HT1080 (cell line): ENCODE measurements at regions not wholly inside any gene's neighbourhood (a gene's known extent, or its start where the extent isn't known, plus 50 kb on each side); places are given as distances from the start of the nearest gene placed in this dataset.
"Not testable (repeated sequence)": the region's sequence is repeated elsewhere in the genome, so short reads cannot be mapped to it uniquely, and the experiment has no call there.

Source experiments
- DNase-seq: peaks from one replicate; pipeline ENCODE4 v3.0.0-alpha.2; 2015; ENCODE audit warnings: low read depth

DNA sequence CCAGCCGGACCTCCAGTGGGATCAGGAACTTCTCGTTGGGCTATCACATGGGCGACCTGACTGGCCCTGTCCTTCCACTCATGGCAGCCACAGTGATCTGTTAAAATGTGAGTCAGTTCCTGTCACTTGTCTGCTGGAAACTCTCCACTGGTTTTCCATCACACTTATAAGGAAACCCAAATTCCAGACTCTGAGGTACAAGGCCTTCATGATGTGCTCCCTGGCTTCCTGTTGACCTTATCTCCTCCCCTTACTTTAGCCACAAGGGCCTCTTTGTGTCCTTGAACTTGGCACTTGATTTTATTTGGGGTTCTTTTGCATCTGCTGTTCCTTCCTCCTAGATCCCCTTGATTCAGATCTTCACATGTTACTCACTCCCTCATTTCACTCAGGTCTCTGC lies 96.8 kb downstream of the TENT5C start:
- DNase-seq: peak; percentile 58

DNA sequence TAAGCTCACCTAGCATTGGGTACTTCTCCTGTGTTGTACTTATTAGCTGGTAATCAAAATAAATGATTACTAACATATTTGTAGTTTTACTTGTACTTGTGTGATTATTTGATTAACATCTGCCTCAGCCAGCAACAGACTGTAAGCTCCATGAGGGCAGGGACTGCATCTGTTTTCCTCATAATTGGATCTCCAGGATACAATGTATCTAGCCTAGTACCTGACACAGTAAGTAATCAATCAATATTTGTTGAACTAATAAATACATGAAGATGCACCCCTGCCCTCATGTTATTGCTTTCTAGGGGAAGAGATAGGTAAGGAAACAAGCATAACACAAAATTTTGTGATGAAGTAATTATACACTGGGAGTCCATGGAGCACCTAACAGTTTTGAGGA lies 101.5 kb downstream of the TENT5C start:
- no peak for DNase-seq

DNA sequence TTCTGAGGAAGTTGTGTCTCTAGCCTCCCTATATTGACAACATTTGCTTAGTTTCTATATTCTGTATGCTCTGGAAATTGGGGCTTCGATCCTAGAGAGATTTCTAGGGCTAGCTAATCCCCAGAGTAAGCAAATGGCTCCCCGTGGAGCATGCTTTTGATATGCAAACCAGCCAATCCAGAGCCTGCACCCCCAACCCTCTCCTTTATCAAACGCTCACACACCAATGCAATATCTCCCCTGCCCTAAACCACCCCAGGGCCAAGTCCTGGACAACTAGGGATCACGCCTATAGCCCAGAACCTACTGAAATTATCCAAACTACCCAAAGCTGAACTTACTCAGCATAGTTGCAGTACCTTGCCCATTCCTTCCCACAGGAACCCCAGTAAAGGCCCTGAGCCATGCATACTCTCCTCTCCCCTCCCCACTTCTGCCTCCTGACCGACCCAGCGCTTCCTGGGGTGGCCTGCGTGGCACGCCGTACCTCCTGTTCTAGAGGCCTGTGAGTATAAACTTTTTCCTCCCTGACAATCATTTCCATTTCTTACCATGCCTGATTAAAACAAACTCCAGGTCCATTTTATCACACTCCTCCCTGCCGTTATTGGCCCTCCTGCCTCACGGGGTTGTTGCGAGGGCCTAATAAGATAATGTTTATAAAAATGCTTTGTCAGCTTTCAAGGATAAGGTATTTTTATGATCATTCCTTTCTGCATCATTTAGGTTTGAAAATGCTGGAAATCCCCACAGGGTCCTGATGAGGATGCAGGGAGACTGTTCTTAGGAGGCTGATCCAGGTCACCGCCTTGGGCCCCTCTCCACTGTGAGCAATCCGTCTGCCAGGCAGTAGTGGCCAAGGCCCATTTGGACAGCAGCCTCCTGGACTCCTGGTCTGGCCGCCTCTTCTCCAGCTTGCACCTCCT lies 102.7 kb downstream of the TENT5C start:
- DNase-seq: no peak

DNA sequence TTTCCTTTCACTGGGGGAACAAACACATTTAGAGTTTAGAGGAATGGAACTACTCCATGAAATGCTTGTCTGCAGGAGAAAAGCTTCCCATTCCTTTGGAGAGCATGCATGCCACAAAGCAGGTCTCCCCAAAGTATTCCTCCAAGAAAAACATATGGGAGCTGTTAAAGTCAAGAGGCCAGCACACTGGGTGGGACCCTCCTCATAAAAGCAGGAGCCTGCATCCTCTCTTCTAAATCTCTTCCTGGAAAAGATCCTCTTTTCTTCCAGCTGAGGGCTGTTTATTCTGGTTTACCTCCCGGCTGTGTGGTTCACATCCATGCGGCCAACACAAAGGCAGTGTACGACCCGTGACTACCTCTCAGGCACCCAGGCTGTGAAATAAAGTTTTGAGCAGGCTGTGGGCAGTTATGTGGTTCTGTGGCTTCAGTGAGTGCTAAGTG lies 103.4 kb downstream of the TENT5C start:
- DNase-seq: no peak

DNA sequence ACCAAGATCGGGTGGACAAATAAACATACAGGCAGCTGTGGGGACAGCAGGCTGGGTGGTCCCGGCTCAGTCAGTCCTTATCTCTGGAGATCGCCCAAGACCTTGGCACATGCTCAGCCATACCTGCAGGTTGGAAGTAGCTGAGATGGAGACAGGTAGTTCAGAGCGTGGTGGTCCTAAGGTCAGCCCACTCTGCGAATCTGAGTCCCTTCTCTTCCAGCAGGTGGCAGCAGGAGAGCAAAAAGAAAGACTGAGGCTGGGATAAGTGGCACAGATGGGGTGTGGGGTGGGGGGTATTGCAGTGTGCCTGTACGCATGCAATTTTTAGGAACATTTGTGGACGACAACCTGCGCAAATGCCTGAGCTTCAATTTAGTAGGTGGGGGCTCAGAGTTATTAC lies 104.9 kb downstream of the TENT5C start:
- DNase-seq: no peak

DNA sequence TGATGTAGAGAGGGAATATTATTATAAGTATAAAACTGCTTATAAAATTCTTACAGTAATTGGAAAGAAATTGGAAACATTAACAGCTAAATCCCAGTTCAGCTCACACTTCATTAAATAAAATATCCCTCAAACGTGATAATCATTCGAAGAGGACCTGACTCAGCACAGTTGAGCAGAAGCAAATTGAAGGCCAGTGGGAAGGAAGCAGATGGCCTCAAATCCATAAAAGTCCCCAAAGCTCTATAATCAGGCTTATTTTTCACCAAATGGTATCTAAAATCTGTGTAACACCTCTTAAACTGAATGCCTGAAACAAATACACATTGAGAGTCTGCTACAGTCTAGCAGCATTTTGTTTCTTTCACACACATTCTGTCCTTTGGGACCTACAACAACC lies 106.8 kb downstream of the TENT5C start:
- DNase-seq: no peak

DNA sequence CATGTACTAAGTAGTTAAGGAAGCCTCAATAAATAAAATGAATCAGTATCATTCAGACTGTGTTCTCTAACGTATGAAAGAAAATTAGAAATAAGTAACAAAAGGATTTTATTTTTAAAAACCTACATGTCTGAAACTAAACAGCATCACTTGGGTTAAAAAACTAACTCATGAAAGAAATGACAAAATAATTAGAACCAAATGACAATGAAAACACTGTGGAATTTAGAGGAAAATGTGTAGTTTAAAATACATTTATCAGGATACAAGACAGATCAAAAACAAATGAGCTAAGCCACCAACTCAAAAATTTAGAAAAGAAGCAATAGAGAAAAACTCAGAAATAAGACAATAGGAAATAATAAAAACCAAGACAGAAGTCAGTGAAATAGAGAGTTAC lies 108.7 kb downstream of the TENT5C start:
- DNase-seq: no peak

DNA sequence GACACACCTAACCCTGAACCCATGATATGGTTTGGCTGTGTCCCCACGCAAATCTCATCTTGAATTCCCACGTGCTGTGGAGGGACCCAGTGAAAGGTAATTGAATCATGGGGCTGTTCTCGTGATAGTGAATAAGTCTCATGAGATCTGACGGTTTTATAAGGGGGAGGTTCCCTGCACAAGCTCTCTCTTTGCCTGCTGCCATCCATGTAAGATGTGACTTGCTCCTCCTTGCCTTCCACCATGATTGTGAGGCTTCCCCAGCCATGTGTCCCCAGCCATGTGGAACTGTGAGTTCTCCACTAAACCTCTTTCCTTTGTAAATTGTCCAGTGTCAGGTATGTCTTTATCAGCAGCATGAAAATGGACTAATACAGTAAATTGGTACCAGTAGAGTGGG lies 110.2 kb downstream of the TENT5C start:
- not testable (repeated sequence) for DNase-seq

DNA sequence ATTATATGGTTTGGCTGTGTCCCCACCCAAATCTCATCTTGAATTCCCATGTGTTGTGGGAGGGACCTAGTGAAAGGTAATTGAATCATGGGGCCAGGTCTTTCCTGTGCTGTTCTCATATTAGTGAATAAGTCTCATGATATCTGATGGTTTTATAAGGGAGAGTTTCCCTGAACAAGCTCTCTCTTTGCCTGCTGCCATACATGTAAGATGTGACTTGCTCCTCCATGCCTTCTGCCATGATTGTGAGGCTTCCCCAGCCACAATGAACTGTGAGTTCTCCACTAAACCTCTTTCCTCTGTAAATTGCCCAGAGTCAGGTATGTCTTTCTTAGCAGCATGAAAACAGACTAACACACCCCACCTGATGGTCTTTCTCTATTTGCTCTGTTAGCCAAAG lies 112.1 kb downstream of the TENT5C start:
- not testable (repeated sequence) for DNase-seq

DNA sequence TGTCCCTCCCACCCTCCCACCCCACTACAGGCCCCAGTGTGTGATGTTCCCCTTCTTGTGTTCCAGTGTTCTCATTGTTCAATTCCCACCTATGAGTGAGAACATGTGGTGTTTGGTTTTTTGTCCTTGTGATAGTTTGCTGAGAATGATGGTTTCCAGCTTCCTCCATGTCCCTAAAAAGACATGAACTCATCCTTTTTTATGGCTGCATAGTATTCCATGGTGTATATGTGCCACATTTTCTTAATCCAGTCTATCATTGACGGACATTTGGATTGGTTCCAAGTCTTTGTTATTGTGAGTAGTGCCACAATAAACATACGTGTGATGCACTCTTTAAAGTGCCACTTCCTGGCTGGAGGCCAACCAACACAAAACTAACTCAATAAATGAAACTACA lies 112.7 kb downstream of the TENT5C start:
- not testable (repeated sequence) for DNase-seq

DNA sequence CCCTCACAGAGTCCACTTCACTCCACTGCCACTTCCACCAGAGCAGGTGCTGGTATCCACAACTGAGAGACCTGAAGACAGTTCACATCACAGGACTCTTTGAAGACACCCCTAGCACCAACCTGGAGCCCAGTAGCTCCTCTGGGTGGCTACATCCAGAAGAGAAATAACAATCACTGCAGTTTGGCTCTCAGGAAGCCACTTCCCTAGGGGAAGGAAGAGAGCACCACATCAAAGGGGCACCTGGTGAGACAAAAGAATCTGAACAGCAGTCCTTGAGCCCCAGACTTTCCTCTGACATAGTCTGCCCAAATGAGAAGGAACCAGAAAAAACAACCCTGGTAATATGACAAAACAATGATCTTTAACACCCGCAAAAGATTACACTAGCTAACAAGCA lies 113.2 kb downstream of the TENT5C start:
- no peak for DNase-seq

DNA sequence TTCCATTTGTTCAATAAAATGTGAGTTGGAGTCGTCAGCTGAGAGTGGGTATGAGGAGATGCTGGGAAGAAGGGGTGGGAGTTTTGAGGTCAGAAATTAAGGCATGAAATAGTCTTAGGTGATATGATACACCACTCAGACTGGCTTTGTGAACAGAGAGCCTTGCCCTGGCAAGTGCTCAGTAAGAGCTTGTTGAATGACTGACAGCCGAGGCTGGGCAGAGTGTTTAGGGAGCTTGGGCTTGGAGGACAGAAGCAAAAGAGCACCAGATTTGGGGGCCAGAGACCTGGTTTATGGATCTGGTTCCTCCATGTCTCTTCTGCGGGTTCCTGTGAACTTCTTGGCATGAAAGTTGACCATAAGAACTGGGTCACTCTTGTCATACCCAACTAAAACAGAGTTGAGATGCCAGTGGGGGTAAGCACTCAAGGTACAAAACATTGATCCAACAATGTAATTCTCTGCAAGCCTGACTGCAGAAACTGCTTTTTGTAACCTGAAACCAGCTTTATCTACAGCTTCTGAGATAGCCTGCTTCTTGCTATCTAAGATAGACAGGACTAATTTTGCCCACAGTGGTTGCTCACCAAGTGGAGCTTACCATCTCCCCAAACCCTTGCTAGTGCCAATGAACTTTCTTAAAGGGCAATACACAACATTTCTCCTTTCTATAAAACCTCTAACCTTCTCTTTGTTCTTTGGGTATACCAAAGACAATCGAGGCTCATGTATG lies 126.4 kb downstream of the TENT5C start:
- no peak for DNase-seq

DNA sequence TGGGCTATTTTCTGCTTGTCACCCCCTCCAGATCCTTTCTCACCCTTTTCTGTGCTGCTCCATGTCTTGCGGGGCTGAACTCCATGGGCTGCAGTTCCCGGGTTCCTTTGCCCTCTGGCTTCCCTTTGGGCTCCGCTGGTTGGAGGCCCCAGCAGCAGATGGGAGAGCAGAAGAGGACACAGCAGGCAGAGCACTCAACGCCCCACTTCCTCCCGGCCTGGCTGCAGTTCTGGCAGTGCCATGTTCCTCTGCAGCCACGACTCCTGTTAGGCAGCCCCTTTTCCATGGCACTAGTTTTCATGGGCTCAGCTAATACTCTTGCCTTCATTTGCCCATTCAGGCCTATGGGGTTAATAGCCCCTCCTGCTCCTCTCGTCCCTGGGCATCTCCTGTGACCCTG lies 127.1 kb downstream of the TENT5C start:
- DNase-seq: no peak

DNA sequence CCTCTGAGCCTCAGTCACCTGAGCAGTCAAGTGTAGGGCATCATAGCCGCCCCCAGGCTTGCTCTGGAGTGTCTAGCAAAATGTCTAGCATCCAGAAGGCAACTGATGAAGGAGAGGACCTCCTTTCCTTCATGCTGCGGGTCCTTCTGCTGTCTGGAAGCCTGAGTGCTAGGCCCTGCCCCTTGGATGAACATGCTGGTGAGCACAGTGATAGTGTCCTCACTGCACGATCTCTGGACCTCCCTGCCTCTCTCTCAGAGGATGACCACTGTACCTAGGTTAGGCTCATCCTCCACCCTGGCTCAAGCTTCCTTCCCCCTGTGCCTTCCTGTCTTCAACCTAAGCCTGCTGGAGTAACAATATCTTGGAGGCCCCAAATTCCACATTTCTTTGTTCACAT lies 128.6 kb downstream of the TENT5C start:
- no peak for DNase-seq

DNA sequence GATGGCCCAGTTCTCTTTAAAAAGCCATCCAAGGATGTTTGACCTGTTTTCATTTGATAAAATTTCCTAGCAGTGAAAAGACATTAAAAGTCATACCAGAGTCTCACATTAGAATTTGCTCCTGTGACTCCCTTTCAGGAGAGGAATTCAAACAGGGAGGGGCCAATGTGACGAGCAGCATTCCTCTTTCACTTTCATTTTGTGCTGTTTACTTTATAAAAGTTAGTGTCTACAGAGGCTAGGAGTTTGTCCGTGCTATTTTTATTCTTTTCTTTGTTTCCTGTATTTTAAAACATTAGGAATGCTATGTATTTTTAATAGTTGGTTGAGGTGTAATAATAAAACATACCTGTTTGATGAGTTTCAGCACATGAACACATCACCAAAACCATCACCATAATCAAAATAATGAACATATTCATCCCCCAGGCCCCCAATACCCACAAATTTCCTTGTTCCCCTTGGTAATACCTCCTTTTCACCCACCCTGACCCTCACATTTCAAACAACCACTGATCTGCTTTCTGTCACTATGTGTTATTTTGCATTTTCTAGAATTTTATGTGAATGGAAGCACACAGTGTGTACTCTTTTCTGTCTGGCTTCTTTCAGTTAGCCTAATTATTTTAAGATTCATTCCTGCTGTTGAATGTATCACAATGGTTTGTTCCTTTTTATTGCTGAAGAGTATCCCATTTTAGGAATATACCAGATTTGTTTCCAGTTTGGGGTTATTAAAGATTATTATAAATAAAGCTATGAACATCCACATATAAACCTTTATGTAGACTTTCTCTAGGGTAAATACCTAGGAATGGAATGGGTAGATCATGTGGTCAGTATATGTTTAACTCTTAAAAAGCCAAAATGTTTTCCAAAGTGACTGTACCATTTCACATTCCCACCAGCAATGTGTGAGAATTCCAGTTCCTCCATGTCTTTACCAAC lies 129.5 kb downstream of the TENT5C start:
- peak; percentile 51 for DNase-seq

DNA sequence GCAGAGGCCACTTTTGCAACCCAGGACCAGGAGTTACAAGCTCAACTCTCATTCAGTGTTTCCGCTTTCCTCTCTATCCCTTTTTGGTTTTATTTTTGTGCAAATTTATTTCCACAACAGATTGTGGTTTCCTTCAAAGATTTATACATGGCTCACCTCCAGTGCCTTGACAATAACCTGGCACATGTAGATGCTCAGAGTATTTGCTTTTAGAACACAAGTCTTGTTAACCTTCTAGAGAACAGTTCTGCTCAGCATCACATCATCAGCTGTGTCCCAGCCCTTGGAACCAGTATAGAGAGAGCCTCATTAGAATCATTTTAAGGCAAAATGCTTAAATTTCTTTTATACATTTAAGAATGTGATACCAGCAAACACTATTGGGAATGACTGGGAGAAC lies 133.7 kb downstream of the TENT5C start:
- DNase-seq: no peak

DNA sequence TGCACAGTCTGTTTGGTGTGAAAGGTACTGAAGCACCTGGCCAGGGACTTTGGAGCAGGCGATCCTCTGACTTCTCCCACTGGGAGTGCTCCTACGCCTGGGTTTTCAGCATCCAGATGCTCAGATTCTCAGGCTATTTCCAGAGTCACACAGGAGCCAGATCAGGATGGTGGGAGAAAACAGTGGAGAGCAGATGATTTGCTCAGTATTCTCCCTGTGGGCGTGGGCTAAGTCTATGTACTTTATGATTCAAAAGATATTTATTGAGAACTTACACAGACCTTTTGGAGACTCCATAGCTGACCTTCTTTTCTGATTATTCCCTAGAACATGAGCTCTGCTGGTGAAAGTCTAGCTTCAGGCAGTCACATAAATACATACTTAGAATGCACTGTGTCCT lies 134.6 kb downstream of the TENT5C start:
- DNase-seq: no peak

DNA sequence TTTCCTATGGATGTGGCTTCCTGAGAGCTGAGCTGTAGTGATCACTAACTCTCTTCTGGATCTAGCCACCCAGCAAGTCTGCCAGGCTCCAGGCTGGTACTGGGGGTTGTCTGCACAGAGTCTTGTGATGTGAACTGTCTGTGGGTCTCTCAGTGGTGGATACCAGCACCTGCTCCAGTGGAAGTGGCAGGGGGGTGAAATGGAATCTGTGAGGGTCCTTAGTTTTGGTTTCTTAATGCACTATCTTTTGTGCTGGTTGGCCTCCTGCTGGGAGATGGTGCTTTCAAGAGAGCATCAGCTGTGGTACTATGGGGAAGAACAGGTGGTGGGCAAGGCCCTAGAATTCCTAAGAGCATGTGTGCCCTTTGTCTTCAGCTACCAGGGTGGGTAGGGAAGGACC lies 140.7 kb downstream of the TENT5C start:
- DNase-seq: not testable (repeated sequence)

DNA sequence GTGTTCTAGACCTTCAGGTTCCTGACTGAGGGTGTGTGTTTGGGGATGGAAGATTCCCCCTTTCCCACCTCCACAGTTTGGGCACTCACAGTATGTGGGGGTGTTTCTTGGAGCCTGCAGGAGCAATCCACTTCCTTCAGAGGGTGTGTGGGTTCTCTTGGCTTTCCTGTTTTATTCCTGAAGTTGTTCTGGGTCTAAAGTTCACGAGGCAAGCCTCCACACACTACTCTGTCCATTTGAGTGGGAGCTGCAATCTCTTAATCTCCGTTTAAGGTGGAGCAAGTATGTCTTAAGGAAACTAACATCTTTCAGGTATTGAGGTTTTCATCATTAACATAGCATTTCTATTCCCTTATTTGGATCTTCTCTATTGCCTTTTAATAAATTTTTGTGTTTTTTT lies 141.8 kb downstream of the TENT5C start:
- DNase-seq: no peak

DNA sequence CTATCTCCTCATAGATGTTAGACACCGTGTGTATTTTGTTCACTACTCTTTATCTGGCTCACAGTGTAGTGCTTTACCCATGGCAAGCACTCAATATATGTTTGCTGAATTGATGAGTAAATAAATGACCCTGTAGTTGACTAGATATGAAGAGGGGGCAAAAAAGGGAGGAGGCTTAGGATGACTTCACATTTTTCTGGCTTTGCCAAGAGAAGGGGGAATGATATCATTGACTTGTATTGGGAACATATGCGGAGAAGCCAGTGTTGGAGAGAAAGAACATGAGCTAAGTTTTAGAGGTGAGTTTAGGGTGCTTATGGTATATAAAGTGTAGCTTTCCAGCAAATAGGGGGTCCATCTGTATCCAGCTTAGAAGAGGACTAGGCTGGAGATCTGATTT lies 145.5 kb downstream of the TENT5C start:
- no peak for DNase-seq

DNA sequence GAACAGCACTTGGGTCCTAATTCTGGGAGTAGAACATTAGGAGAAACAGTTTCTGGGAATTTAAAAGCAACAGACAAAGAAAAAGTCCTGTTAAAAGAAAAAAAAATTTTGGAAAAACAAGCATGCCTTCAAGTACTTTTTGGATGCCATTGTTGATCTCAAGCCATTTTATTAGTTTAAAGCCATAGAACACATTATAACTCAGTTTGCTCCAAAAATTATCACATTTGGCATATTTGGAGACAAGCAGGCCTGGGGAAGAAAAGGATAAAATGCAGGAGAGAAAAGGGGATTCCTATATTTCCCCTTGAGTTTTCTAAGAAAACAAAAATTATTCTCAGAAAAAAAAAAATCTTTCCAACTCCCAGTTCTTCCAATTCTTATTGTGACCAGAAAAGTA lies 146.8 kb downstream of the TENT5C start:
- DNase-seq: no peak

DNA sequence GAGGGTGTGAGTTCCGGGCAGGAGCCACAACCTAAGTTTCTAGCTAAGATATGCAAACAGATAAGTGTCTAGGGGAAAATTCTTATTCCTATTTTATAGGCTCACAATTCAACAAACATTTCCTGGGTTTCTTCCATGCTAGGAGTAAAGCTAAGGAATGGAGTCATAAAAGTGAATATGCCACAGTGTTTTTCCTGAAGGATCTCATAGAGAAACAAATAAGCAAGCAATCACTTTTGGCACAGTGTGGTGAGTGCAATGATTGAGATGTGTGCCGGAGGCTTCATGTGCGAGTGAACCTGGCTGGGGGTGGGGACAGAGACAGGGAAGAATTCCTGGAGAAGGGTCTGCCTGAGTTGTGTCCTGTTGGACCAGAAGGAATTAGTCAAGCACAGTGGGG lies 147.4 kb downstream of the TENT5C start:
- no peak for DNase-seq
